ENCODE measurements at regions not wholly inside any gene's neighbourhood (a gene's known extent, or its start where the extent isn't known, plus 50 kb on each side); places are given as distances from the start of the nearest gene placed in this dataset.

GRCh38 chr18:76771192-76771799 is 51.1 kb upstream of the ZNF236 start:
- Mint-ChIP-seq H3K9me3 (ENCODE audit: unreplicated experiment) (peaks cover 13% of the 10 kb centered on the region), H3K36me3 (ENCODE audit: low read depth, unreplicated experiment) (no peaks in the 10 kb centered on the region), H3K4me1 (ENCODE audit: low read depth, unreplicated experiment) (no peaks in the 10 kb centered on the region), H3K4me3 (ENCODE audit: unreplicated experiment) (no peak overlapping the region), H3K27ac (ENCODE audit: unreplicated experiment) (no peak overlapping the region), H3K27me3 (ENCODE audit: low read depth, unreplicated experiment) (peaks cover 2% of the 10 kb centered on the region)
- Histone ChIP-seq H4K20me1 (ENCODE audit: insufficient read depth, low read length) (no peaks in the 10 kb centered on the region), H3K9me3 (ENCODE audit: insufficient read depth, low read depth, low read length) (peaks cover 2% of the 10 kb centered on the region), H3K79me2 (ENCODE audit: insufficient read depth, low read length) (no peaks in the 10 kb centered on the region), H3K4me1 (ENCODE audit: insufficient read depth, low read length) (no peaks in the 10 kb centered on the region), H3K36me3 (ENCODE audit: insufficient read depth, low read length) (no peaks in the 10 kb centered on the region), H2AFZ (ENCODE audit: low read depth, low read length) (no peak overlapping the region), H3K4me3 (ENCODE audit: insufficient read depth, low read depth, low read length) (no peak overlapping the region), H3K4me2 (ENCODE audit: low read length) (no peak overlapping the region), H3K9ac (ENCODE audit: low read length) (no peak overlapping the region), H3K27ac (ENCODE audit: low read depth, low read length) (no peak overlapping the region), H3K27me3 (ENCODE audit: insufficient read depth, low read length) (no peaks in the 10 kb centered on the region)
- FAIRE-seq = no peak
- DNase-seq (ENCODE audit: low read depth) = no peak
- TF ChIP-seq CTCF (IDR thresholded peaks at IDR 0.05; ENCODE audit: insufficient read depth, low read depth, low read length) = no peak
- TF ChIP-seq EZH2 (IDR thresholded peaks at IDR 0.05; ENCODE audit: insufficient read depth, low read length) = no peak

GRCh38 chr18:76767954-76768353 is 54.4 kb upstream of the ZNF236 start:
- H3K4me1 ChIP-seq (ENCODE audit: insufficient read depth, low read length) = no peaks in the 10 kb centered on the region
- no peak for TF ChIP-seq CTCF (IDR thresholded peaks at IDR 0.05; ENCODE audit: insufficient read depth, low read depth, low read length)
- FAIRE-seq = peak; percentile 29
- H2AFZ ChIP-seq (ENCODE audit: low read depth, low read length) = no peak overlapping the region
- peaks cover 2% of the 10 kb centered on the region for H3K9me3 ChIP-seq (ENCODE audit: insufficient read depth, low read depth, low read length)
- H3K36me3 ChIP-seq (ENCODE audit: insufficient read depth, low read length) = no peaks in the 10 kb centered on the region
- no peak overlapping the region for H3K27ac Mint-ChIP-seq (ENCODE audit: unreplicated experiment)
- no peaks in the 10 kb centered on the region for H4K20me1 ChIP-seq (ENCODE audit: insufficient read depth, low read length)
- no peaks in the 10 kb centered on the region for H3K4me1 Mint-ChIP-seq (ENCODE audit: low read depth, unreplicated experiment)
- no peak overlapping the region for H3K4me2 ChIP-seq (ENCODE audit: low read length)
- no peaks in the 10 kb centered on the region for H3K36me3 Mint-ChIP-seq (ENCODE audit: low read depth, unreplicated experiment)
- H3K79me2 ChIP-seq (ENCODE audit: insufficient read depth, low read length) = no peaks in the 10 kb centered on the region
- no peaks in the 10 kb centered on the region for H3K27me3 ChIP-seq (ENCODE audit: insufficient read depth, low read length)
- no peak overlapping the region for H3K27ac ChIP-seq (ENCODE audit: low read depth, low read length)
- no peak overlapping the region for H3K4me3 Mint-ChIP-seq (ENCODE audit: unreplicated experiment)
- H3K9ac ChIP-seq (ENCODE audit: low read length) = no peak overlapping the region
- peaks cover 13% of the 10 kb centered on the region for H3K9me3 Mint-ChIP-seq (ENCODE audit: unreplicated experiment)
- no peak for DNase-seq (ENCODE audit: low read depth)
- H3K27me3 Mint-ChIP-seq (ENCODE audit: low read depth, unreplicated experiment) = no peaks in the 10 kb centered on the region
- no peak overlapping the region for H3K4me3 ChIP-seq (ENCODE audit: insufficient read depth, low read depth, low read length)

GRCh38 chr18:76766429-76766828 is 55.9 kb upstream of the ZNF236 start:
- FAIRE-seq (no peak), DNase-seq (ENCODE audit: low read depth) (no peak)
- Histone ChIP-seq H2AFZ (ENCODE audit: low read depth, low read length) (no peak overlapping the region), H3K9ac (ENCODE audit: low read length) (no peak overlapping the region), H3K4me1 (ENCODE audit: insufficient read depth, low read length) (no peaks in the 10 kb centered on the region), H4K20me1 (ENCODE audit: insufficient read depth, low read length) (no peaks in the 10 kb centered on the region), H3K4me3 (ENCODE audit: insufficient read depth, low read depth, low read length) (no peak overlapping the region), H3K27ac (ENCODE audit: low read depth, low read length) (no peak overlapping the region), H3K9me3 (ENCODE audit: insufficient read depth, low read depth, low read length) (peaks cover 2% of the 10 kb centered on the region), H3K4me2 (ENCODE audit: low read length) (no peak overlapping the region), H3K36me3 (ENCODE audit: insufficient read depth, low read length) (no peaks in the 10 kb centered on the region), H3K79me2 (ENCODE audit: insufficient read depth, low read length) (no peaks in the 10 kb centered on the region), H3K27me3 (ENCODE audit: insufficient read depth, low read length) (no peaks in the 10 kb centered on the region)
- no peaks in the 10 kb centered on the region for H3K27me3 Mint-ChIP-seq (ENCODE audit: low read depth, unreplicated experiment)
- no peak overlapping the region for H3K27ac Mint-ChIP-seq (ENCODE audit: unreplicated experiment)
- H3K9me3 Mint-ChIP-seq (ENCODE audit: unreplicated experiment) = peaks cover 13% of the 10 kb centered on the region
- TF ChIP-seq EZH2 (IDR thresholded peaks at IDR 0.05; ENCODE audit: insufficient read depth, low read length) = no peak
- no peak for TF ChIP-seq CTCF (IDR thresholded peaks at IDR 0.05; ENCODE audit: insufficient read depth, low read depth, low read length)
- H3K4me1 Mint-ChIP-seq (ENCODE audit: low read depth, unreplicated experiment) = no peaks in the 10 kb centered on the region
- H3K36me3 Mint-ChIP-seq (ENCODE audit: low read depth, unreplicated experiment) = no peaks in the 10 kb centered on the region
- no peak overlapping the region for H3K4me3 Mint-ChIP-seq (ENCODE audit: unreplicated experiment)

All from astrocyte (in vitro differentiated cells and primary cell).